ENCODE measurements at regions not wholly inside any gene's neighbourhood (a gene's known extent, or its start where the extent isn't known, plus 50 kb on each side); places are given as distances from the start of the nearest gene placed in this dataset.

GRCh38 chr3:59280113-59280512, 230.3 kb upstream of the CFAP20DC start:
- CTCF ChIA-PET: interaction anchor here (0.9 kb wide), 1 partner anchor 578 kb away, joined by 3 read pairs; no protein-coding TSS in a partner anchor

GRCh38 chr3:59277816-59278215, 228.0 kb upstream of the CFAP20DC start:
- H3K4me3 ChIP-seq (ENCODE audit: low read depth, low read length): no peak overlapping the region
- no peak for TF ChIP-seq CTCF (IDR thresholded peaks at IDR 0.05; ENCODE audit: low read depth, low read length)
- ChIA-PET CTCF (interaction anchor here (0.5 kb wide), 1 partner anchor 710 kb away, joined by 3 read pairs; no protein-coding TSS in a partner anchor), POLR2A (no interaction called here)
- no peak overlapping the region for H3K27ac ChIP-seq (ENCODE audit: low read depth, low read length)
- DNase-seq (ENCODE audit: low read depth, low spot score): no peak
- H3K9me3 ChIP-seq (ENCODE audit: control insufficient read depth, insufficient read depth, low read length): no peaks in the 10 kb centered on the region
- no peaks in the 10 kb centered on the region for H3K27me3 ChIP-seq (ENCODE audit: control insufficient read depth, insufficient read depth, low read length)

More at GRCh38 chr3:59280113-59280512, 230.3 kb upstream of the CFAP20DC start:
- Histone ChIP-seq H3K27me3 (ENCODE audit: control insufficient read depth, insufficient read depth, low read length) (no peaks in the 10 kb centered on the region), H3K9me3 (ENCODE audit: control insufficient read depth, insufficient read depth, low read length) (no peaks in the 10 kb centered on the region), H3K27ac (ENCODE audit: low read depth, low read length) (no peak overlapping the region), H3K4me3 (ENCODE audit: low read depth, low read length) (no peak overlapping the region)
- no peak for TF ChIP-seq CTCF (IDR thresholded peaks at IDR 0.05; ENCODE audit: low read depth, low read length)
- DNase-seq (ENCODE audit: low read depth, low spot score): no peak
- POLR2A ChIA-PET: no interaction called here

GRCh38 chr3:59277201-59277600, 227.4 kb upstream of the CFAP20DC start:
- ChIA-PET CTCF (no interaction called here), POLR2A (no interaction called here)
- Histone ChIP-seq H3K4me3 (ENCODE audit: low read depth, low read length) (no peak overlapping the region), H3K27me3 (ENCODE audit: control insufficient read depth, insufficient read depth, low read length) (no peaks in the 10 kb centered on the region), H3K27ac (ENCODE audit: low read depth, low read length) (no peak overlapping the region), H3K9me3 (ENCODE audit: control insufficient read depth, insufficient read depth, low read length) (no peaks in the 10 kb centered on the region)
- TF ChIP-seq CTCF (IDR thresholded peaks at IDR 0.05; ENCODE audit: low read depth, low read length): no peak
- no peak for DNase-seq (ENCODE audit: low read depth, low spot score)

- H3K4me3 ChIP-seq (ENCODE audit: low read depth, low read length): no peak overlapping the region
- no peak for TF ChIP-seq CTCF (IDR thresholded peaks at IDR 0.05; ENCODE audit: low read depth, low read length)
- no peaks in the 10 kb centered on the region for H3K9me3 ChIP-seq (ENCODE audit: control insufficient read depth, insufficient read depth, low read length)
- ChIA-PET CTCF (no interaction called here), POLR2A (no interaction called here)
- DNase-seq (ENCODE audit: low read depth, low spot score): no peak
- no peaks in the 10 kb centered on the region for H3K27me3 ChIP-seq (ENCODE audit: control insufficient read depth, insufficient read depth, low read length)
- H3K27ac ChIP-seq (ENCODE audit: low read depth, low read length): no peak overlapping the region
Measured at GRCh38 chr3:59273976-59274375, 224.2 kb upstream of the CFAP20DC start.

- Histone ChIP-seq H3K27ac (ENCODE audit: low read depth, low read length) (no peak overlapping the region), H3K9me3 (ENCODE audit: control insufficient read depth, insufficient read depth, low read length) (no peaks in the 10 kb centered on the region), H3K27me3 (ENCODE audit: control insufficient read depth, insufficient read depth, low read length) (no peaks in the 10 kb centered on the region), H3K4me3 (ENCODE audit: low read depth, low read length) (no peak overlapping the region)
- POLR2A ChIA-PET: no interaction called here
- no peak for TF ChIP-seq CTCF (IDR thresholded peaks at IDR 0.05; ENCODE audit: low read depth, low read length)
- CTCF ChIA-PET: no interaction called here
- no peak for DNase-seq (ENCODE audit: low read depth, low spot score)
Measured at GRCh38 chr3:59271971-59272370, 222.1 kb upstream of the CFAP20DC start.
